ENCODE measurements at regions not wholly inside any gene's neighbourhood (a gene's known extent, or its start where the extent isn't known, plus 50 kb on each side); places are given as distances from the start of the nearest gene placed in this dataset.

- TF ChIP-seq MAX (IDR thresholded peaks at IDR 0.05) (no peak), EP300 (IDR thresholded peaks at IDR 0.05) (no peak), BHLHE40 (IDR thresholded peaks at IDR 0.05; ENCODE audit: low read depth, low read length) (no peak), CTCF (IDR thresholded peaks at IDR 0.05) (no peak), POLR2A (IDR thresholded peaks at IDR 0.05; ENCODE audit: low read length) (no peak), KDM1A (IDR thresholded peaks at IDR 0.05; ENCODE audit: low read depth) (no peak), CBX8 (IDR thresholded peaks at IDR 0.05) (no peak), RFX5 (IDR thresholded peaks at IDR 0.05) (no peak), MAFK (IDR thresholded peaks at IDR 0.05; ENCODE audit: partially characterized antibody) (no peak), MAZ (IDR thresholded peaks at IDR 0.05; ENCODE audit: borderline replicate concordance, low read depth, low read length) (no peak), SMC3 (IDR thresholded peaks at IDR 0.05) (no peak), REST (IDR thresholded peaks at IDR 0.05) (no peak), RAD21 (conservative IDR thresholded peaks at IDR 0.05 in 1 of 2, IDR thresholded peaks at IDR 0.05 in 1 of 2) (no peak), JUN (IDR thresholded peaks at IDR 0.05) (no peak)
Observed at GRCh38 chrX:17206584-17206983, 168.4 kb upstream of the NHS start.
